PC-9 (cell line): ENCODE measurements at regions not wholly inside any gene's neighbourhood (a gene's known extent, or its start where the extent isn't known, plus 50 kb on each side); places are given as distances from the start of the nearest gene placed in this dataset.

Source experiments
- CTCF ChIP-seq: fragments of 200-600 bp; sonication (generic); conservative IDR thresholded peaks from 2 replicates; pipeline ENCODE4 v1.6.1; 2017; ENCODE audit warnings: mixed run types, antibody characterized with exemption, mild to moderate bottlenecking, moderate library complexity
- EZH2 ChIP-seq: fragments of 200-600 bp; sonication (generic); IDR thresholded peaks from 2 replicates; pipeline ENCODE4 v1.8.0; 2017; ENCODE audit warnings: antibody characterized with exemption, low read depth

GRCh38 chr2:8514274-8514662 is 167.6 kb upstream of the ID2 start:
- TF ChIP-seq CTCF: no peak
- TF ChIP-seq EZH2: no peak
